ENCODE measurements at regions not wholly inside any gene's neighbourhood (a gene's known extent, or its start where the extent isn't known, plus 50 kb on each side); places are given as distances from the start of the nearest gene placed in this dataset.

DNA sequence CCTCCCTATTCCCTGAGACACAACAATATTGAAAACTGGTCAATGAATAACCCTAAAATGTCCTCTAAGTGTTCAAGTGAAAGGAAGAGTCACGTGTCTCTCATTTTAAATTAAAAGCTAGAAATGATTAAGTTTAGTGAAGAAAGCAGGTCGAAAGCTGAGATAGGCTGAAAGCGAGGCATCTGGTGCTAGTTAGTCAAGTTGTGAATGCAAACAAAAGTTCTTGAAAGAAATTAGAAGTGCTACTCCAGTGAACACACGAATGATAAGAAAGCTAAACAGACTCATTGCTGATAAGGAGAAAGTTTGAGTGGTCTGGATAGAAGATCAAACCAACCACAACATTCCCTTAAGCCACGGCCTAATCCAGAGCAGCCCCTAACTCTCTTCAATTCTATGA lies 99.4 kb upstream of the ZNF507 start:
- TF ChIP-seq YY1 (IDR thresholded peaks at IDR 0.05; ENCODE audit: insufficient read depth, insufficient read length) (no peak), ZNF274 (IDR thresholded peaks at IDR 0.05; ENCODE audit: low read depth, low read length) (no peak), SUZ12 (IDR thresholded peaks at IDR 0.05; ENCODE audit: extremely low read depth, insufficient read depth, insufficient read length) (no peak)
